Ecto neural progenitor cell (in vitro differentiated cells): ENCODE measurements at regions not wholly inside any gene's neighbourhood (a gene's known extent, or its start where the extent isn't known, plus 50 kb on each side); places are given as distances from the start of the nearest gene placed in this dataset.

ENCODE experiments used
- DNase-seq: peaks from one replicate; pipeline ENCODE4 v3.0.0-alpha.2; 2018; ENCODE audit warnings: low spot score

- no peak for DNase-seq
These were observed 205.9 kb downstream of the BMP7 start for GRCh38 chr20:57060407-57061050.

GRCh38 chr20:57061051-57061900 is 205.2 kb downstream of the BMP7 start:
- DNase-seq, result peak; percentile 81

- DNase-seq, result no peak
These were observed 204.2 kb downstream of the BMP7 start for GRCh38 chr20:57062241-57062640.

- no peak for DNase-seq
These were observed 203.7 kb downstream of the BMP7 start for GRCh38 chr20:57062696-57063270.

DNA sequence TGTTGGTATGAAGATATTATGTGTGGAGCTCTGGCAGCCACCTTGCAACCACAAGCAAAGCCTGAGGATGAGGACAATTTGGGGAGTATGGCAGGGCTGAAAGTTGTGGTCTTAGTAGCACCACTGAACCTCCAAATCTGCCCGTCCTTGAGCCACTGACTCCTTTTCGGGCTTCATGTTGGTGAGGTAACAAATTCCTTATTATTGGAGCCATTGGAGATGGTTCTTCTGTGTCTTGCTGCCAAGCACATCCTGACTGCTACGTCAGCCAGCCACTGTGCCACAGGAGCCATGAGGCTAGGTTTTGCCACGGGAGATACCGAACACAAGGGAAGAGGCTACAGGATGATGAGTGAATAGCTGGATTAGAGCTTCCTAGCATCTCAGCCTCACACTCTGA is 201.6 kb downstream of the BMP7 start:
- no peak for DNase-seq

GRCh38 chr20:57065646-57066045 is 200.8 kb downstream of the BMP7 start:
- no peak for DNase-seq

GRCh38 chr20:57066126-57066900 is 200.1 kb downstream of the BMP7 start:
- DNase-seq, result no peak

GRCh38 chr20:57069442-57069841 is 197.0 kb downstream of the BMP7 start:
- DNase-seq, result no peak

DNA sequence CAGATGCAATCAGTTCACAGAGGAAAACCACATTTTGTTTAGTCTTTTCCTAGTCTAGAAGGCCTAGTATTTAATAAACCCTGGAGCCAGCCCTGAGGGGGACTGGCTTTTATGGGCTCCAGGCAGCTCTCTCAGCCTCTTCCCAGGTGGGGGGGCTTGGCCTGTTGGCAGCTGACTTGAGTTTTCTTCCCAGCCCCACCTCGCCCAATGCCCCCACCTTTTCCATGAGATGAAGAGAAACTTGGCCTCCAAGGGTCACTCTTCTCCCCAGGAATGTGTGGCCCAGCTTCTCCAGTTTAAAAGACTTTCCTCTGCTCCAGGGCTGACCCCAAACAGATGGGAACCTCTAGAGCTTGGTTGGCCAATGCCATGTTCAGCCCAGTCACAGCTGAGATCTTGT is 196.1 kb downstream of the BMP7 start:
- no peak for DNase-seq

DNA sequence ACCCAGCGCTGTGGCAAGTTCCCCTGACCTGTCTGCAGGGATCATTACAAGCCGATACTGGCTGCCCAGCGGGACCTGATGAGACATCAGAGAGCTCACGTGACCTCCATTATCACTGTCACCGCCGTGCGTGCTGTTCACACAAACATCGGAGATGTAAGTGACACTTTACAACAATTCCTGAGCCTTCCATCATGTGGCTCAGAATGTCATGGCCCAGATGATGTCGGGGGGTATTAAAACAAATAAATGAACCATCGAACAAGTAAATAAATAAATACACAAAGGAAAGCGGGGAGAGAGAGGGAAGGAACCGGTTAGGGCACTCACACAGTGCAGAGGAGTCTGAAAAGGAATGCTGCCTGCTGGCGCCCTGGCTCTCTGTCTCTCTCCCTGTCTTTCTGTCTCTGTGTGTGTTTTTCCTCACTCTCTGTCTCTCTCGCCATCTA is 195.1 kb downstream of the BMP7 start:
- DNase-seq, result no peak

- no peak for DNase-seq
These were observed 194.4 kb downstream of the BMP7 start for GRCh38 chr20:57071954-57072583.

GRCh38 chr20:57073402-57073801 is 193.0 kb downstream of the BMP7 start:
- no peak for DNase-seq

DNA sequence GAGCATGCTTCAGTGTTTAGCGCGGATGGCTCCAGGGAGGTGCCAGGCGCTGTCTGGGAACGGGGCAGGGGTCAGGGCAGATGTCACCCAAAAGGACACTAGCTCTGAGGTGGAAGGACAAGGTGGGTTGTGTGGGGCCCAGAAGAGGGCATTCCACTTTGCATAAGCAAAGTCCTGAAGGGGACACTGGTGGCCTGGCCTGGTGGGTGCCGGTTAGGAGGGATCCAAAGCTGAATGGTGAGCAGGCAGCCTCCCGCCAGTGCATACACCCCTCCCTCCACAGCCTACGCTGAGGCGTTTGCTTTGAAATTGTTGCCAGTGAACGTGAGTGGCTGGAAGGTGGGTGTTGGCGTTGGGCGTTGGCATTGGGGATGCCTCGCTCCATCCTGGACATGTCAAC is 192.1 kb downstream of the BMP7 start:
- DNase-seq, result no peak

DNA sequence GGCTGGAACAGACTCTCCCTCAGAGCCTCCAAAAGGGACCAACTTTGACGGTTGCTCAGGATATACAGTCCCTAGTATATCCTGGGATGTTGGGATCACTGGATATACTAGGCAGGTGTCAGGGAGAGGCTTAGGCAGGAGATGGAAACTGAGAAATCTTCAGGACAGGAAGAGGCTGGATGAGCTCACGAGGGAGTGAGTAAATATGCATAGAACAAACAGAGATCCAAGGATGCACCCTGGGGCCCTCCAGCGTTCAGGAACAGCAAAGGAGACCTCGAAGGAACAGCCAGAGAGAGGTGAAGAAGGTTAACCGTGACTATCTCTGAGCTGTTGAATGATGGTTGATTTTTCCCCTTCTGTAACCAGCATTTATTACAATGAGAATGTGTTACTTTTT is 191.3 kb downstream of the BMP7 start:
- no peak for DNase-seq

GRCh38 chr20:57075603-57076002 is 190.8 kb downstream of the BMP7 start:
- DNase-seq, result no peak

- DNase-seq, result no peak
These were observed 190.2 kb downstream of the BMP7 start for GRCh38 chr20:57076152-57076652.

- DNase-seq, result no peak
These were observed 189.5 kb downstream of the BMP7 start for GRCh38 chr20:57076951-57077350.

DNA sequence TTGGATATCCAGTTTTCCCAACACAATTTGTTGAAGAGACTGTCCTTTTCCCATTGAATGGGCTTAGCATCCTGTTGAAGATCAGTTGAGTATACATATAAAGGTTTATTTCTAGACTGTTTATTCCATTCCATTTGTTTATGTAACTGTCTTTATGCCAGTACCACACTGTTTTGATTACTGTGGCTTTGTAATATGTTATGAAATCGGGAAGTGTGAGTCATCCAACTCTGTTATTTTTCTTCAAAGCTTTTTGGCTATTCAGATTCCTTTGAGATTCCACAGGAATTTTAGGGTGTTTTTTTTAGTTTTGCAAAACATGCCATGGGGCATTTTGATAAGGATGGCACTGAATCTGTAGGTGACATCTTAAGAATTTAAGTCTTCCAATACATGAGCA is 188.3 kb downstream of the BMP7 start:
- no peak for DNase-seq

DNA sequence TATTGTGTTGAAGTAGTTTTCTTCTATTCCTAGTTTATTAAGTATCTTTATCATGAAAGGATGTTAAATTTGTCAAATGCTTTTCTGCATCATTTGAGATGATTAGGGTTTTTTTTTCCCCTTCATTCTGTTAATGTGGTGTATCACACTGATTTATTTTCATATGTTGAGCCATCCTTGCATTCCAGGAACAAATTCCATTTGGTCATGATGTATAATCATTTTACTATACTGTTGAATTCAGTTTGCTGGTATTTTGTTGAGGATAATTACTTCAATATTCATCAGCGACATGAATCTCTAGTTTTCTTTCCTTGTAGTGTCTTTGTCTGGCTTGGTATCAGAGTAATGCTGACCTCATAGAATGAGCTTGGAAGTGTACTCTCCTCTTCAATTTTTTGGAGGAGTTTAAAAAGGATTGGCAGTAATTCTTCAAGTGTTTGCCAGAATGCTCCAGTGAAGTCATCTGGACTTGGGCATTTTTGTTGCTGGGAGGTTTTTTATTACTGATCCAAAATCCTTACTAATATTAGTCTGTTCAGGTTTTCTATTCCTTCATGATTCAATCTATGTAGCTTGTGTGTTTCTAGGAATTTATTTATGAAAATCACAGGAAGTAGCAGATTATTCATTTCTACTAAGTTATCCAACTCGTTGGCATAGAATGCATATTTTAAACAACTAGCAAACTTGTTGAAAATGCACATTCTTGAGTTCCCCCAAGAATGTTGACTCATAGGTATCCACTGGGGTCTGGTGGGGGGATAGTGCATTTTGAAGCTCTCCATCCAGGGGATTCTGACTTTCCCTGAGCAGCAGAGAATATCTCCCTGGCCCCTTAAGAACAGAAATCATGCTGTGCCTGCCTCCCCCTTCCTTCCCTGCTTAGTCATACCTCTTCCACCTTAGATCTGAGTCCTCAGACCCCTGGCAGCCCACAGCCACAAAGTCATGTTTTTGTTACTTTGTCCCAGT is 187.1 kb downstream of the BMP7 start:
- DNase-seq, result no peak

GRCh38 chr20:57080796-57081195 is 185.6 kb downstream of the BMP7 start:
- no peak for DNase-seq
